ENCODE measurements at regions not wholly inside any gene's neighbourhood (a gene's known extent, or its start where the extent isn't known, plus 50 kb on each side); places are given as distances from the start of the nearest gene placed in this dataset.
"Not testable (repeated sequence)": the region's sequence is repeated elsewhere in the genome, so short reads cannot be mapped to it uniquely, and the experiment has no call there.

DNA sequence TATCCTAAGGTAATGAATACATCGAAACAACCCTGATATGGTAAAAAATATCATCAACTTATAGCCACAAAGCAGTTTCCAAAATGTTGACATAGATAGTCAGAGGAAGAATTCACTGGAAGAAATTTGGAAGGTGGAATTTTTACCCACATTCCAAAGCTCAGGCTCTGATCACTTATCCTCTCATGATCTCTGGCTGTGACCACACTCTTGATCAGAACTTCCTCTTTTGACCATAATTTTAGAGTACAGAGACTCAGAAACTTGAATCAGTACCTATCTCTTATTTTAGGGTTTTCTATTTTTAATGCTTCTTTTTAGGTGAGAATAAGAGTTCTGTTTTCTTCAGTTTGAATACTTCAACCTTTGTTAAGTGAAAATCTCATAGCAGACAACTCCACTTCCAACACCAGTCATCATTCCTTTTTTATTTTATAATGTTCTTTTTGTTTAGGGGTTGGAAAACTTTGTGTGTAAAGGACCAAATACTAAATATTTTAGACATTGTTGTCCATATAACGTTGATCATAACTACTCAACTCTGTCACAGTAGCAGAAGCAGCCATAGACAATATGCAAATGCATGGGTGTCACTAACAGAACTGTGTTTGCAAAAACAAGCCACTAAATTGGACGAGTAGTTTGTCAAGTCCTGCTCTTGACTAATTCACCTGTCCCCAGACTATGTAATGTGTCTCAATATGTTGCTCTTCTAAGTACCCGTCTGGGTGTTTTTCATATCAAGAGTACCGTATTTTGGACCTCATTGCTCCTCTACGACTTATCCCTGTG is 891.6 kb upstream of the CRIM1 start:
- 63 to 85% (median 71%) methylated on average over 6 of the region's 6 CpGs for WGBS, 3 donors
- Histone ChIP-seq H3K27ac (ENCODE audit: low read depth in 1 of 3, low read length in 2 of 3) (no peak overlapping the region), H3K9me3 (ENCODE audit: control insufficient read depth in 2 of 2, insufficient read depth in 1 of 2, low read depth in 1 of 2, low read length in 1 of 2) (no peaks in the 10 kb centered on the region), H3K4me1 (ENCODE audit: control insufficient read depth in 3 of 3, insufficient read depth in 2 of 3, low read depth in 1 of 3, low read length in 2 of 3) (no peaks in the 10 kb centered on the region), H3K36me3 (ENCODE audit: control insufficient read depth in 3 of 3, insufficient read depth in 2 of 3, low read depth in 1 of 3, low read length in 3 of 3) (no peaks in the 10 kb centered on the region), H3K4me3 (ENCODE audit: low read depth in 1 of 3, low read length in 3 of 3) (no peak overlapping the region), H3K27me3 (ENCODE audit: control insufficient read depth in 3 of 3, insufficient read depth in 3 of 3, low read length in 3 of 3) (no peaks in the 10 kb centered on the region)
- DNase-seq (no peak), FAIRE-seq (no peak)

GRCh38 chr2:35462226-35462998 is 893.2 kb upstream of the CRIM1 start:
- no peak overlapping the region for H3K27ac ChIP-seq (ENCODE audit: low read depth in 1 of 3, low read length in 2 of 3)
- WGBS, 3 donors = 52 to 59% (median 58%) methylated on average over 5 of the region's 5 CpGs
- no peaks in the 10 kb centered on the region for H3K4me1 ChIP-seq (ENCODE audit: control insufficient read depth in 3 of 3, insufficient read depth in 2 of 3, low read depth in 1 of 3, low read length in 2 of 3)
- H3K4me3 ChIP-seq (ENCODE audit: low read depth in 1 of 3, low read length in 3 of 3) = no peak overlapping the region
- no peaks in the 10 kb centered on the region for H3K9me3 ChIP-seq (ENCODE audit: control insufficient read depth in 2 of 2, insufficient read depth in 1 of 2, low read depth in 1 of 2, low read length in 1 of 2)
- FAIRE-seq (no peak), DNase-seq (no peak)
- no peaks in the 10 kb centered on the region for H3K36me3 ChIP-seq (ENCODE audit: control insufficient read depth in 3 of 3, insufficient read depth in 2 of 3, low read depth in 1 of 3, low read length in 3 of 3)
- no peaks in the 10 kb centered on the region for H3K27me3 ChIP-seq (ENCODE audit: control insufficient read depth in 3 of 3, insufficient read depth in 3 of 3, low read length in 3 of 3)

DNA sequence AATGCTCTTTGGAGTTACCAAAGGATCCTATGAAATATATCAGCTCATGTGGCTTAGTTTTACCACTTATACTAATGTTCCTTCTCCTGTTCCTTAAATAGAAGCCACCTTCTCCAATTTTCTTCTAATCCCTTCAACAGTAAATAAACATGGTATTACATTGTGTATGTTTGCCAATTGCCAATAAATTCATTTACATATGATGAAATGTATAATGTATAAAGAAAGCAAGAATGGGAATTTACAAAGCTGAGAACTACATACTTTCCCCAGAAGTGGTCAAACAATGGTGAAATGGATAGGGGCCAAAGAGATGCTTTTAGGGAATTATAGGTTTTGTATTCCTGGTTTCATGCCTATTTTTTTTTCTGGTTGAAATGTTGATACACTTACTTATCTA is 894.2 kb upstream of the CRIM1 start:
- no peaks in the 10 kb centered on the region for H3K27me3 ChIP-seq (ENCODE audit: control insufficient read depth in 3 of 3, insufficient read depth in 3 of 3, low read length in 3 of 3)
- H3K9me3 ChIP-seq (ENCODE audit: control insufficient read depth in 2 of 2, insufficient read depth in 1 of 2, low read depth in 1 of 2, low read length in 1 of 2) = no peaks in the 10 kb centered on the region
- DNase-seq (no peak), FAIRE-seq (no peak)
- H3K27ac ChIP-seq (ENCODE audit: low read depth in 1 of 3, low read length in 2 of 3) = no peak overlapping the region
- no peaks in the 10 kb centered on the region for H3K4me1 ChIP-seq (ENCODE audit: control insufficient read depth in 3 of 3, insufficient read depth in 2 of 3, low read depth in 1 of 3, low read length in 2 of 3)
- H3K36me3 ChIP-seq (ENCODE audit: control insufficient read depth in 3 of 3, insufficient read depth in 2 of 3, low read depth in 1 of 3, low read length in 3 of 3) = no peaks in the 10 kb centered on the region
- H3K4me3 ChIP-seq (ENCODE audit: low read depth in 1 of 3, low read length in 3 of 3) = no peak overlapping the region

- H3K27me3 ChIP-seq (ENCODE audit: control insufficient read depth in 3 of 3, insufficient read depth in 3 of 3, low read length in 3 of 3) = no peaks in the 10 kb centered on the region
- 66 to 91% (median 83%) methylated on average over 3 of the region's 3 CpGs for WGBS, 3 donors
- H3K4me3 ChIP-seq (ENCODE audit: low read depth in 1 of 3, low read length in 3 of 3) = no peak overlapping the region
- no peaks in the 10 kb centered on the region for H3K36me3 ChIP-seq (ENCODE audit: control insufficient read depth in 3 of 3, insufficient read depth in 2 of 3, low read depth in 1 of 3, low read length in 3 of 3)
- no peak for DNase-seq
- no peaks in the 10 kb centered on the region for H3K4me1 ChIP-seq (ENCODE audit: control insufficient read depth in 3 of 3, insufficient read depth in 2 of 3, low read depth in 1 of 3, low read length in 2 of 3)
- FAIRE-seq = no peak
- no peaks in the 10 kb centered on the region for H3K9me3 ChIP-seq (ENCODE audit: control insufficient read depth in 2 of 2, insufficient read depth in 1 of 2, low read depth in 1 of 2, low read length in 1 of 2)
- no peak overlapping the region for H3K27ac ChIP-seq (ENCODE audit: low read depth in 1 of 3, low read length in 2 of 3)
Observed at GRCh38 chr2:35454966-35455638, 900.5 kb upstream of the CRIM1 start.

GRCh38 chr2:35447821-35448220 is 907.8 kb upstream of the CRIM1 start:
- Histone ChIP-seq H3K4me3 (ENCODE audit: low read depth in 1 of 3, low read length in 3 of 3) (no peak overlapping the region), H3K27ac (ENCODE audit: low read depth in 1 of 3, low read length in 2 of 3) (no peak overlapping the region), H3K9me3 (ENCODE audit: control insufficient read depth in 2 of 2, insufficient read depth in 1 of 2, low read depth in 1 of 2, low read length in 1 of 2) (no peaks in the 10 kb centered on the region), H3K4me1 (ENCODE audit: control insufficient read depth in 3 of 3, insufficient read depth in 2 of 3, low read depth in 1 of 3, low read length in 2 of 3) (no peaks in the 10 kb centered on the region), H3K36me3 (ENCODE audit: control insufficient read depth in 3 of 3, insufficient read depth in 2 of 3, low read depth in 1 of 3, low read length in 3 of 3) (no peaks in the 10 kb centered on the region), H3K27me3 (ENCODE audit: control insufficient read depth in 3 of 3, insufficient read depth in 3 of 3, low read length in 3 of 3) (no peaks in the 10 kb centered on the region)
- no peak for FAIRE-seq
- DNase-seq = no peak

DNA sequence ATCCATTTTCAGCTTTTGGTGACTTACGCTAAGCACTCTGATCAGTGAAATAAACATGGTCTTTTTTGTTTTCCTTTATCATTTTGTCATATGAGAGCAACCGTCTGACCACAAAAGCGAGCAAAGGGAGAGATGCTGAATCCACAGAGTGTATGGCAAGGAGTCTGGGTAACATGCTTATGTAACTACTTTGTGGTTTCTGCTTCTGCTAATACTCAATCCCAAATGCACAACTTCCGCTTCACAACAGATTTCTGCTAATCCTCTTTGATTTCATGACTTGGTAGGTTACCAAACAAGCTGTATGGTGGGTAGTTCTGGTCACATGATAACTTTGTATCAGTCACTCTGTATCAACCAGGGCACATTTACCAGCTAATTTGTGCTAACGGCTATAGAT is 908.4 kb upstream of the CRIM1 start:
- no peak for DNase-seq
- WGBS, 3 donors = 54 to 66% (median 54%) methylated on average over 5 of the region's 5 CpGs
- H3K36me3 ChIP-seq (ENCODE audit: control insufficient read depth in 3 of 3, insufficient read depth in 2 of 3, low read depth in 1 of 3, low read length in 3 of 3) = no peaks in the 10 kb centered on the region

GRCh38 chr2:35443087-35443486 is 912.5 kb upstream of the CRIM1 start:
- H3K4me3 ChIP-seq (ENCODE audit: low read depth in 1 of 3, low read length in 3 of 3) = no peak overlapping the region
- FAIRE-seq = no peak
- DNase-seq = no peak

More for the DNA sequence above, 908.4 kb upstream of the CRIM1 start:
- H3K27ac ChIP-seq (ENCODE audit: low read depth in 1 of 3, low read length in 2 of 3) = no peak overlapping the region
- no peak for FAIRE-seq
- no peaks in the 10 kb centered on the region for H3K4me1 ChIP-seq (ENCODE audit: control insufficient read depth in 3 of 3, insufficient read depth in 2 of 3, low read depth in 1 of 3, low read length in 2 of 3)
- H3K27me3 ChIP-seq (ENCODE audit: control insufficient read depth in 3 of 3, insufficient read depth in 3 of 3, low read length in 3 of 3) = no peaks in the 10 kb centered on the region
- H3K9me3 ChIP-seq (ENCODE audit: control insufficient read depth in 2 of 2, insufficient read depth in 1 of 2, low read depth in 1 of 2, low read length in 1 of 2) = no peaks in the 10 kb centered on the region
- no peak overlapping the region for H3K4me3 ChIP-seq (ENCODE audit: low read depth in 1 of 3, low read length in 3 of 3)

GRCh38 chr2:35441575-35441974 is 914.0 kb upstream of the CRIM1 start:
- H3K4me1 ChIP-seq (ENCODE audit: control insufficient read depth in 3 of 3, insufficient read depth in 2 of 3, low read depth in 1 of 3, low read length in 2 of 3); H3K9me3 ChIP-seq (ENCODE audit: control insufficient read depth in 2 of 2, insufficient read depth in 1 of 2, low read depth in 1 of 2, low read length in 1 of 2); H3K36me3 ChIP-seq (ENCODE audit: control insufficient read depth in 3 of 3, insufficient read depth in 2 of 3, low read depth in 1 of 3, low read length in 3 of 3); DNase-seq; H3K27me3 ChIP-seq (ENCODE audit: control insufficient read depth in 3 of 3, insufficient read depth in 3 of 3, low read length in 3 of 3); H3K27ac ChIP-seq (ENCODE audit: low read depth in 1 of 3, low read length in 2 of 3); FAIRE-seq; H3K4me3 ChIP-seq (ENCODE audit: low read depth in 1 of 3, low read length in 3 of 3): not testable (repeated sequence)
- 79 to 88% (median 84%) methylated on average over 9 of the region's 9 CpGs for WGBS, 3 donors

More at GRCh38 chr2:35443087-35443486, 912.5 kb upstream of the CRIM1 start:
- H3K27me3 ChIP-seq (ENCODE audit: control insufficient read depth in 3 of 3, insufficient read depth in 3 of 3, low read length in 3 of 3) = no peaks in the 10 kb centered on the region
- no peaks in the 10 kb centered on the region for H3K36me3 ChIP-seq (ENCODE audit: control insufficient read depth in 3 of 3, insufficient read depth in 2 of 3, low read depth in 1 of 3, low read length in 3 of 3)
- no peak overlapping the region for H3K27ac ChIP-seq (ENCODE audit: low read depth in 1 of 3, low read length in 2 of 3)
- no peaks in the 10 kb centered on the region for H3K4me1 ChIP-seq (ENCODE audit: control insufficient read depth in 3 of 3, insufficient read depth in 2 of 3, low read depth in 1 of 3, low read length in 2 of 3)
- no peaks in the 10 kb centered on the region for H3K9me3 ChIP-seq (ENCODE audit: control insufficient read depth in 2 of 2, insufficient read depth in 1 of 2, low read depth in 1 of 2, low read length in 1 of 2)

Data from small intestine (tissue), 7 donors.